ENCODE measurements at regions not wholly inside any gene's neighbourhood (a gene's known extent, or its start where the extent isn't known, plus 50 kb on each side); places are given as distances from the start of the nearest gene placed in this dataset.

DNA sequence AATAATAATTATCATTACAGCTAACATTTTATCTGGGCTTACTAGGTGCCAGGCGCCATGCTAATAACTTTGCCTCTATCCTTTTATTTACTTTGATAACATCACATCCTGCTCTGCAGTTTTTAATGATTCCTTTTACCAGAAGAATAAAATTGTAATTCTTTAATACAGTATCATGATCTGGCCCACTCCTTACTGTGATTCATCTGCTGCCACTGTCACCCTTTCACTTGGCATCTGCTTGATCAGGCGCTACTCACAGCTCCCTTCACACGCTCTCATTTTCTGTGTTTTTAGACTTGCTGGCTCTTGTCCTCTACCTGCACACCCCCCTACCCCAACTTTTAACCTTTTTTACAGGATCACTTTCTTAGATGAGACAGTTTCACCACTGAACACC, 167.5 kb downstream of the NTMT2 start:
- Histone ChIP-seq H3K36me3 (no peaks in the 10 kb centered on the region), H3K27me3 (no peaks in the 10 kb centered on the region), H3K4me3 (no peak overlapping the region), H3K4me1 (peaks cover 0 to 17% of the 10 kb centered on the region in 2 donors), H3K9me3 (no peaks in the 10 kb centered on the region), H3K27ac (no peak overlapping the region)
- intact Hi-C loops (cut with DNase I), result loop anchor here (5.0 kb wide), 1 partner anchor 99 kb away; no protein-coding TSS in a partner anchor
- no peak for DNase-seq (ENCODE audit: low spot score in 2 of 2)
- TF ChIP-seq, protein P1, sequence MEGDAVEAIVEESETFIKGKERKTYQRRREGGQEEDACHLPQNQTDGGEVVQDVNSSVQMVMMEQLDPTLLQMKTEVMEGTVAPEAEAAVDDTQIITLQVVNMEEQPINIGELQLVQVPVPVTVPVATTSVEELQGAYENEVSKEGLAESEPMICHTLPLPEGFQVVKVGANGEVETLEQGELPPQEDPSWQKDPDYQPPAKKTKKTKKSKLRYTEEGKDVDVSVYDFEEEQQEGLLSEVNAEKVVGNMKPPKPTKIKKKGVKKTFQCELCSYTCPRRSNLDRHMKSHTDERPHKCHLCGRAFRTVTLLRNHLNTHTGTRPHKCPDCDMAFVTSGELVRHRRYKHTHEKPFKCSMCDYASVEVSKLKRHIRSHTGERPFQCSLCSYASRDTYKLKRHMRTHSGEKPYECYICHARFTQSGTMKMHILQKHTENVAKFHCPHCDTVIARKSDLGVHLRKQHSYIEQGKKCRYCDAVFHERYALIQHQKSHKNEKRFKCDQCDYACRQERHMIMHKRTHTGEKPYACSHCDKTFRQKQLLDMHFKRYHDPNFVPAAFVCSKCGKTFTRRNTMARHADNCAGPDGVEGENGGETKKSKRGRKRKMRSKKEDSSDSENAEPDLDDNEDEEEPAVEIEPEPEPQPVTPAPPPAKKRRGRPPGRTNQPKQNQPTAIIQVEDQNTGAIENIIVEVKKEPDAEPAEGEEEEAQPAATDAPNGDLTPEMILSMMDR (IDR thresholded peaks at IDR 0.05), result no peak

DNA sequence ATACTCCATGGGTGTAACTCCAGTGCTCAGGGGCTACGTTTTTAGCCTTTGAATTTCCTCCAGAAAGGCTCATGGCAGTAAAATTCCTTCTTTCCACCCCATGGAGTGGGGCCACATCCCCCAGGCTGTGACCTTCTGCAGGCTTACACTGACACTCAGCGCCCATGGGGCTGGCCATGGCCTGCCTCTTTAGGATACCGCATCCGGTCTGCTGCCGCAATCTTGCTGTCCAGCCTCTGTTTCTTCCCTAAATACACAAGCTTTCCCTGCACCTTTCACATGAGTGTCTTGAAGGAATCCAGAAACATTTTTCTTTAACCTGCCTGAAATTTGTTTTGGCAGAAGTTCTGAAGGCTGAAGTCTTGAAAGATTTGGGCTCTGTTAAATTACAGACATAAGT, 170.5 kb downstream of the NTMT2 start:
- H3K4me3 ChIP-seq, result no peak overlapping the region
- no peak for DNase-seq (ENCODE audit: low spot score in 2 of 2)
- H3K27me3 ChIP-seq, result no peaks in the 10 kb centered on the region
- H3K27ac ChIP-seq, result no peak overlapping the region
- H3K4me1 ChIP-seq, result peaks cover 0 to 5% of the 10 kb centered on the region in 2 donors
- TF ChIP-seq, protein P1 (IDR thresholded peaks at IDR 0.05), result no peak
- no peaks in the 10 kb centered on the region for H3K9me3 ChIP-seq
- intact Hi-C loops (cut with DNase I), result no loop called here
- H3K36me3 ChIP-seq, result no peaks in the 10 kb centered on the region

DNA sequence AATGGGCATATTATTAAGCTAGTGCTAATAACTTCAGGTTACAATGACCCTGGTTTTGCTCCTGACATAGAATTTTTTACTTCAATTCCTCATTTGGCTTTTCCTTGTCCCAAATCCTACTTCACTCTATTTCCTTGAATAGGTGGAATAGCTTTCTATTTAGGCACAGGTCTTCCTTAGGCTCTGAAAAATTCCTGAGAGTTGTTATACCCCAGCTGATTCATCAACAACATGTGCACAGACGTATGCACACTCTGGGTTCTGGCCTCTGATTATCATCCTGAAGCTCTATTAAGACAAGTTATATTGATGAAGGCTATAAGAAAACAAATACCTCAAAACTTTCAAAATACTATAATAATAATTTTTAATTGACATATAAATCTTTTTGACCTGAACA, 172.4 kb downstream of the NTMT2 start:
- H3K27ac ChIP-seq, result no peak overlapping the region
- no peaks in the 10 kb centered on the region for H3K27me3 ChIP-seq
- intact Hi-C loops (cut with DNase I), result no loop called here
- no peak overlapping the region for H3K4me3 ChIP-seq
- TF ChIP-seq, protein P1 (IDR thresholded peaks at IDR 0.05), result no peak
- peaks cover 0 to 2% of the 10 kb centered on the region in 2 donors for H3K4me1 ChIP-seq
- no peak for DNase-seq (ENCODE audit: low spot score in 2 of 2)
- no peaks in the 10 kb centered on the region for H3K9me3 ChIP-seq
- no peaks in the 10 kb centered on the region for H3K36me3 ChIP-seq

DNA sequence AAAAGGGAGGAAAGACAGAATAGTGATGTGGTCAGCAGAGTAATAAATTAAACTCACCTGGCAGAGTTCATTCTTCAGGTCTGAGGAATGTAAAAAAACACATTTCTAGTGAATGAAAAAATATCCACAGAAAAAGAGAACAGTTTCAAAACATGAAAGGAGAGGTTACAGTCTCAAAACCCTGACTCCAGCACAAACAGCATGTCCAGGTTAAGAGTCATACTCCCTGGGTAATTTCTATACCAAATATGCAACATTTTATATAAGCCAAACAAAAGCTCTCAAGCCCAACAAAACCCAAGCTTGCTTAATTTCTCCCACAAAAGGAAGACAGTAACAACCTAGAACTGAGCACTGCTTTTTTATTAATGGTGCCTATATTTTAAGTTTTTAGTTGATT, 173.0 kb downstream of the NTMT2 start:
- Histone ChIP-seq H3K4me3 (no peak overlapping the region), H3K9me3 (no peaks in the 10 kb centered on the region), H3K4me1 (no peaks in the 10 kb centered on the region), H3K36me3 (no peaks in the 10 kb centered on the region), H3K27me3 (no peaks in the 10 kb centered on the region), H3K27ac (no peak overlapping the region)
- intact Hi-C loops (cut with DNase I), result no loop called here
- TF ChIP-seq, protein P1 (IDR thresholded peaks at IDR 0.05), result no peak
- no peak for DNase-seq (ENCODE audit: low spot score in 2 of 2)

DNA sequence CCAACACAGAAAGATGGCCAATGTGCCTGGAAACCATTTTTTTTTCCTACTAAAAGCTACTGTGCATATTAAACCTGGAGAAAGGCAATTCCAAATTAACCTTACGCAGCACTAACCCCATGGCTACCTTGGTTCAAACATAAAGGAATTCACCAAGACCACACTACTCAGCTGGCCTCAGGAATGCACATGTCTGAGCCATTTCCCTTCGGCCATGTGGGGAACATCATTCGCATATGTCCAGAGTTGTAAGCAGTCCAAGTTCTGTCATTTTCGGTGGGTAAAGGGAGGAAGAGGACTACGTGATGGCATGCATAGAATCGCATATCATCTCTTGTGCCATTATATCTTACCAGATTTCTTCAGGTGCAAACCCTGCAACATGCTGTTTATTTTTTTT, 175.4 kb downstream of the NTMT2 start:
- H3K27ac ChIP-seq, result no peak overlapping the region
- no peaks in the 10 kb centered on the region for H3K27me3 ChIP-seq
- no peaks in the 10 kb centered on the region for H3K9me3 ChIP-seq
- TF ChIP-seq, protein P1 (IDR thresholded peaks at IDR 0.05), result no peak
- no peak for DNase-seq (ENCODE audit: low spot score in 2 of 2)
- no peaks in the 10 kb centered on the region for H3K4me1 ChIP-seq
- intact Hi-C loops (cut with DNase I), result no loop called here
- H3K36me3 ChIP-seq, result no peaks in the 10 kb centered on the region
- H3K4me3 ChIP-seq, result no peak overlapping the region

DNA sequence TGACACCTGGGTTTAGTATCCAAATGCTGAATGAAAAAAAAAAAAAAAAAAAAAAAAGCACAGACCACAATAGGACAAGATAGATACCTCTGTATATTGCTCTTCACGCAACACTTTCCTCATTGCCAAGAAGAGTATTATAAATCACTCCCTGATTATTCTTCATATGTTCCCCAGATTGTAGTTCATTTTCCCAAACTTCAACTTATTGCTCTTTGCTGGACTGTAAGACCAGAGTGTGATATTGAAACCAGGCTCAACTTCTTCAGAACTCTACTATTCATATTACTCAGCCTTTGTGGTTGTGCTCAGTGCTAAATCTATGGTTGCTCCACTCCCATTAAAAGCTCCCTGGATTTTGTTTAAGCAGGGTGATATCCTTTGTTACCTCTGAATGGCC, 180.4 kb downstream of the NTMT2 start:
- H3K9me3 ChIP-seq, result no peaks in the 10 kb centered on the region
- DNase-seq (ENCODE audit: low spot score in 2 of 2), result no peak
- H3K4me1 ChIP-seq, result no peaks in the 10 kb centered on the region
- no peaks in the 10 kb centered on the region for H3K36me3 ChIP-seq
- H3K4me3 ChIP-seq, result no peak overlapping the region
- H3K27me3 ChIP-seq, result no peaks in the 10 kb centered on the region
- intact Hi-C loops (cut with DNase I), result no loop called here
- TF ChIP-seq, protein P1 (IDR thresholded peaks at IDR 0.05), result no peak
- no peak overlapping the region for H3K27ac ChIP-seq

Data from ascending aorta (tissue), 2 donors.